Progenitor cell of endocrine pancreas (in vitro differentiated cells): ENCODE measurements at regions not wholly inside any gene's neighbourhood (a gene's known extent, or its start where the extent isn't known, plus 50 kb on each side); places are given as distances from the start of the nearest gene placed in this dataset.
"Not testable (repeated sequence)": the region's sequence is repeated elsewhere in the genome, so short reads cannot be mapped to it uniquely, and the experiment has no call there.

Source experiments
- DNase-seq: peaks from one replicate; pipeline ENCODE4 v3.0.0; 2021; ENCODE audit warnings: low spot score; ENCODE audit not compliant: unreplicated experiment
- H3K27ac Mint-ChIP-seq: 2 replicates; pipeline ENCODE4 v1.8.0; 2021; ENCODE audit warnings: mild to moderate bottlenecking, moderate library complexity, mixed read lengths
- H3K27me3 Mint-ChIP-seq: 2 replicates; pipeline ENCODE4 v1.8.0; 2021; ENCODE audit warnings: mixed read lengths
- H3K36me3 Mint-ChIP-seq: 2 replicates; pipeline ENCODE4 v1.8.0; 2022; ENCODE audit warnings: mixed read lengths; ENCODE audit not compliant: insufficient read depth
- H3K4me1 Mint-ChIP-seq: 2 replicates; pipeline ENCODE4 v1.8.0; 2021; ENCODE audit warnings: low read depth, mixed read lengths
- H3K4me3 Mint-ChIP-seq: 2 replicates; pipeline ENCODE4 v1.8.0; 2021; ENCODE audit warnings: low read depth, mild to moderate bottlenecking, moderate library complexity, mixed read lengths
- H3K9me3 Mint-ChIP-seq: 2 replicates; pipeline ENCODE4 v1.8.0; 2021; ENCODE audit warnings: low read depth, mixed read lengths
- CTCF ChIP-seq: fragments of 200-600 bp; sonication (generic); IDR thresholded peaks from one replicate; pipeline ENCODE4 v1.5.0; 2021; ENCODE audit warnings: antibody characterized with exemption, mild to moderate bottlenecking; ENCODE audit not compliant: unreplicated experiment

GRCh38 chr17:27087935-27088766 lies 205.8 kb upstream of the WSB1 start:
- no peak overlapping the region for H3K4me3 Mint-ChIP-seq
- H3K36me3 Mint-ChIP-seq, result peaks cover 3% of the 10 kb centered on the region
- no peaks in the 10 kb centered on the region for H3K4me1 Mint-ChIP-seq
- no peak for DNase-seq
- no peaks in the 10 kb centered on the region for H3K27me3 Mint-ChIP-seq
- no peak for TF ChIP-seq CTCF
- H3K9me3 Mint-ChIP-seq, result peaks cover 67% of the 10 kb centered on the region
- H3K27ac Mint-ChIP-seq, result no peak overlapping the region

GRCh38 chr17:27088767-27089078 lies 205.2 kb upstream of the WSB1 start:
- TF ChIP-seq CTCF, result no peak
- Mint-ChIP-seq H3K9me3 (peaks cover 66% of the 10 kb centered on the region), H3K36me3 (peaks cover 3% of the 10 kb centered on the region), H3K27me3 (no peaks in the 10 kb centered on the region), H3K4me1 (no peaks in the 10 kb centered on the region), H3K4me3 (no peak overlapping the region), H3K27ac (no peak overlapping the region)
- no peak for DNase-seq

GRCh38 chr17:27089079-27089928 lies 204.6 kb upstream of the WSB1 start:
- peaks cover 61% of the 10 kb centered on the region for H3K9me3 Mint-ChIP-seq
- DNase-seq, H3K27me3 Mint-ChIP-seq, H3K27ac Mint-ChIP-seq, H3K36me3 Mint-ChIP-seq, H3K4me1 Mint-ChIP-seq, H3K4me3 Mint-ChIP-seq: not testable (repeated sequence)

GRCh38 chr17:27089929-27090247 lies 204.0 kb upstream of the WSB1 start:
- Mint-ChIP-seq H3K4me3 (no peak overlapping the region), H3K27me3 (no peaks in the 10 kb centered on the region), H3K36me3 (peaks cover 3% of the 10 kb centered on the region), H3K27ac (no peak overlapping the region), H3K4me1 (no peaks in the 10 kb centered on the region), H3K9me3 (peaks cover 55% of the 10 kb centered on the region)
- DNase-seq, result no peak
- no peak for TF ChIP-seq CTCF

- H3K4me3 Mint-ChIP-seq, H3K36me3 Mint-ChIP-seq, H3K27ac Mint-ChIP-seq, H3K4me1 Mint-ChIP-seq, H3K27me3 Mint-ChIP-seq, DNase-seq: not testable (repeated sequence)
- H3K9me3 Mint-ChIP-seq, result peaks cover 54% of the 10 kb centered on the region
Observed at GRCh38 chr17:27090450-27091042, 203.4 kb upstream of the WSB1 start.

GRCh38 chr17:27091043-27091497 lies 202.8 kb upstream of the WSB1 start:
- no peak overlapping the region for H3K4me3 Mint-ChIP-seq
- H3K27me3 Mint-ChIP-seq, result no peaks in the 10 kb centered on the region
- no peak overlapping the region for H3K27ac Mint-ChIP-seq
- TF ChIP-seq CTCF, result no peak
- peaks cover 3% of the 10 kb centered on the region for H3K36me3 Mint-ChIP-seq
- no peak for DNase-seq
- H3K4me1 Mint-ChIP-seq, result no peaks in the 10 kb centered on the region
- H3K9me3 Mint-ChIP-seq, result peaks cover 56% of the 10 kb centered on the region

GRCh38 chr17:27094179-27094578 lies 199.7 kb upstream of the WSB1 start:
- not testable (repeated sequence) for H3K4me3 Mint-ChIP-seq, H3K27ac Mint-ChIP-seq, H3K36me3 Mint-ChIP-seq, H3K27me3 Mint-ChIP-seq, H3K4me1 Mint-ChIP-seq, DNase-seq
- peaks cover 42% of the 10 kb centered on the region for H3K9me3 Mint-ChIP-seq

GRCh38 chr17:27095821-27096220 lies 198.1 kb upstream of the WSB1 start:
- DNase-seq, H3K4me1 Mint-ChIP-seq: not testable (repeated sequence)
- H3K9me3 Mint-ChIP-seq, result peaks cover 37% of the 10 kb centered on the region

GRCh38 chr17:27099266-27099665 lies 194.6 kb upstream of the WSB1 start:
- H3K4me1 Mint-ChIP-seq, H3K36me3 Mint-ChIP-seq, H3K4me3 Mint-ChIP-seq, DNase-seq, H3K27ac Mint-ChIP-seq, H3K27me3 Mint-ChIP-seq: not testable (repeated sequence)
- peaks cover 21% of the 10 kb centered on the region for H3K9me3 Mint-ChIP-seq

More at GRCh38 chr17:27095821-27096220, 198.1 kb upstream of the WSB1 start:
- not testable (repeated sequence) for H3K4me3 Mint-ChIP-seq, H3K27ac Mint-ChIP-seq, H3K27me3 Mint-ChIP-seq, H3K36me3 Mint-ChIP-seq
